Fibroblast of skin of left quadriceps (primary cell): ENCODE measurements at regions not wholly inside any gene's neighbourhood (a gene's known extent, or its start where the extent isn't known, plus 50 kb on each side); places are given as distances from the start of the nearest gene placed in this dataset.
"Not testable (repeated sequence)": the region's sequence is repeated elsewhere in the genome, so short reads cannot be mapped to it uniquely, and the experiment has no call there.

Experiments
- DNase-seq, 2 experiments: peaks; one replicate each; pipeline ENCODE4 v3.0.0-alpha.2; 2013; ENCODE audit warnings: low read depth in 2 of 2

- no peak for DNase-seq
Measured at GRCh38 chr16:52799149-52799548, 252.2 kb upstream of the TOX3 start.

- DNase-seq, result no peak
Measured at GRCh38 chr16:52787709-52788108, 240.8 kb upstream of the TOX3 start.

- DNase-seq, result no peak
Measured at GRCh38 chr16:52786091-52786490, 239.1 kb upstream of the TOX3 start.

GRCh38 chr16:52785653-52786052 is 238.7 kb upstream of the TOX3 start:
- DNase-seq, result no peak

- DNase-seq, result no peak
Measured at GRCh38 chr16:52783616-52784015, 236.7 kb upstream of the TOX3 start.

GRCh38 chr16:52781005-52781630 is 234.2 kb upstream of the TOX3 start:
- DNase-seq, result no peak

- no peak for DNase-seq
Measured at GRCh38 chr16:52773026-52773425, 226.1 kb upstream of the TOX3 start.

GRCh38 chr16:52770828-52771227 is 223.9 kb upstream of the TOX3 start:
- no peak for DNase-seq

- no peak for DNase-seq
Measured at GRCh38 chr16:52758473-52758855, 211.5 kb upstream of the TOX3 start.

- no peak for DNase-seq
Measured at GRCh38 chr16:52757746-52758472, 211.0 kb upstream of the TOX3 start.

GRCh38 chr16:52756812-52757517 is 210.0 kb upstream of the TOX3 start:
- DNase-seq, result no peak

- no peak for DNase-seq
Measured at GRCh38 chr16:52755396-52755795, 208.5 kb upstream of the TOX3 start.

- no peak for DNase-seq
Measured at GRCh38 chr16:52751035-52751434, 204.1 kb upstream of the TOX3 start.

GRCh38 chr16:52748741-52749140 is 201.8 kb upstream of the TOX3 start:
- no peak for DNase-seq

GRCh38 chr16:52747088-52747595 is 200.2 kb upstream of the TOX3 start:
- DNase-seq, result no peak

- no peak for DNase-seq
Measured at GRCh38 chr16:52743707-52744106, 196.8 kb upstream of the TOX3 start.

GRCh38 chr16:52742608-52743170 is 195.7 kb upstream of the TOX3 start:
- no peak for DNase-seq

- DNase-seq, result no peak
Measured at GRCh38 chr16:52742052-52742451, 195.1 kb upstream of the TOX3 start.

GRCh38 chr16:52741351-52741750 is 194.4 kb upstream of the TOX3 start:
- DNase-seq, result no peak

- DNase-seq, result no peak
Measured at GRCh38 chr16:52740766-52741165, 193.8 kb upstream of the TOX3 start.

- DNase-seq, result no peak
Measured at GRCh38 chr16:52740333-52740732, 193.4 kb upstream of the TOX3 start.

GRCh38 chr16:52738992-52739391 is 192.0 kb upstream of the TOX3 start:
- not testable (repeated sequence) for DNase-seq
